SH-SY5Y (cell line): ENCODE measurements at regions not wholly inside any gene's neighbourhood (a gene's known extent, or its start where the extent isn't known, plus 50 kb on each side); places are given as distances from the start of the nearest gene placed in this dataset.

Source experiments
- GATA2 ChIP-seq: IDR thresholded peaks from 2 replicates; pipeline ENCODE4 v1.6.1; 2011; ENCODE audit warnings: mild to moderate bottlenecking, low read depth, low read length
- GATA3 ChIP-seq: IDR thresholded peaks from 2 replicates; pipeline ENCODE4 v1.6.1; 2011; ENCODE audit warnings: low read depth, mild to moderate bottlenecking, low read length, moderate library complexity

GRCh38 chr2:128745946-128746345 lies 427.3 kb upstream of the HS6ST1 start:
- TF ChIP-seq GATA2, result no peak
- no peak for TF ChIP-seq GATA3

- TF ChIP-seq GATA3 (no peak), GATA2 (no peak)
Measured at GRCh38 chr2:128746356-128746755, 427.7 kb upstream of the HS6ST1 start.

DNA sequence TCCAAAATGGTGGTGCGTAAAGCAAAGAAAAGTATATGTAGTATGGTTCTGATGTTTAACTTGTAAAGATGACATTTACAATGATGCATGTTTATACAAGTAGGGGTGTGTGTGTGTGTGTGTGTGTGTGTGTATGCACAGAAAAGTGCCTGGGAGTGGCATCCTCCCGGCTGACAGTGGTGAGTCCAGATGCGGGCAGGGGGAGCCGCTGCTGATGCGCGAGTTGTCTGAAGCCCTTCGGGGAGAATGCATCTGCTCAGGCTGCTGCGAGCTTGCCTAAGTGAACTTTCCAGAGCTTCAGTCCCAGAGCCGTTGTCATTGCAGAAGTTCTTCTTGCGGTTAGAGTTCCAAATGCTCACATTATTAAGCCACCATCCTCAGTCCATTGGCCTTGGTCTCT lies 429.7 kb upstream of the HS6ST1 start:
- TF ChIP-seq GATA2 (no peak), GATA3 (no peak)

DNA sequence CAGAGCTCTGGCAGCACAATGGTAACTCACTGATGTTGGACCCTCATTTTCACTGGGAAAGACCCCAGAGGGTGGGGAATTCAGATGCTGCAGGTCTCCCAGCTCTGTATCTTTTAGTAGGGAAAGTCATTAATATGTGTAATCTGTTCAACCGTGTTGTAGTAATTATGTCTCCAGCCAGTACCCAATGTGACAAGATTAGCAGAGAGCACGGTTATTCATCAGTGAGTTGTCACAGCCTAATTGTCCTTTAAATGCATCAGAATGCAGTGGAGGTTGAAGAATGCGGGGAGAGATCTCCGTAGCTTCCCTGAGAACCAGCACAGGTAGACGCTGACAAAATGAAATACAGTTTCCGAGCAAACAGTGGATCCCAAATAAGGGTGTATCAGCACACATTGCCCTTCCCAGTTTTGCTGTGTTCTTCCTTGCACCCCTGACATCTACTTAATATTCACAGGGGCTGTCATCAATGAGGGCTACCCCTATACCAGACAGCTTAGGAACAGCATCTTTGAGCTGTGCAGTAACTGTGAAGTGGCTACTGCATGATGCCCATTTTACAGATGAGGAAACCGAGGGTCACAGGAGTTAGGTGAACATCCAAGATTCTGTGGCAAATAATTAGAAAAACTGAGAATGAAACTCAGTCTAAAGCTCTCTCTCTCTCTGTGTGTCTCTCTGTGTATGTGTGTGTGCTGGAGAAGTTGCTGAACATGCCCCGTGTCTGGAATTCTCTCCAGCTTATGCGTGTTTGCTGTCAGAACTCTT lies 430.4 kb upstream of the HS6ST1 start:
- TF ChIP-seq GATA2, result no peak
- TF ChIP-seq GATA3, result no peak

- TF ChIP-seq GATA3 (no peak), GATA2 (no peak)
Measured at GRCh38 chr2:128750328-128751165, 431.9 kb upstream of the HS6ST1 start.

DNA sequence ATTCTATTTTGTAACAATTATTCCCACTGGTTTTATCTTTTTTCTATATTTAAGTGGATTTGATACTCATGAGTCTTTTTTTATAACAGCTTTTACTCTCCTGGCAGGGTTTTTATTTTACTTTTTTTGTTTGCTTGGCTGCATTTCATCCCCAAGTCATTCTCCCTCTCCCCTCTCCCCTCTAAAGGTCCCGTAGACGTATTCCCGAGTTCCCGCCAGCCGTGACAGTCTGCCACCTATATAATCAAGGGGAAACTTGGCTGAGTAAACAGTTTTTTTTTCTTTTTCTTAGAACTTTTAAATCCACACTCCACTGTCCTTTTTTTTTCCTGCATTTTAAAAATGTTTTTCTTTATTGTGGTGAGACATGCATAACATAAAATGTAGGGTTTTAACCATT lies 433.1 kb upstream of the HS6ST1 start:
- TF ChIP-seq GATA2 (no peak), GATA3 (no peak)

DNA sequence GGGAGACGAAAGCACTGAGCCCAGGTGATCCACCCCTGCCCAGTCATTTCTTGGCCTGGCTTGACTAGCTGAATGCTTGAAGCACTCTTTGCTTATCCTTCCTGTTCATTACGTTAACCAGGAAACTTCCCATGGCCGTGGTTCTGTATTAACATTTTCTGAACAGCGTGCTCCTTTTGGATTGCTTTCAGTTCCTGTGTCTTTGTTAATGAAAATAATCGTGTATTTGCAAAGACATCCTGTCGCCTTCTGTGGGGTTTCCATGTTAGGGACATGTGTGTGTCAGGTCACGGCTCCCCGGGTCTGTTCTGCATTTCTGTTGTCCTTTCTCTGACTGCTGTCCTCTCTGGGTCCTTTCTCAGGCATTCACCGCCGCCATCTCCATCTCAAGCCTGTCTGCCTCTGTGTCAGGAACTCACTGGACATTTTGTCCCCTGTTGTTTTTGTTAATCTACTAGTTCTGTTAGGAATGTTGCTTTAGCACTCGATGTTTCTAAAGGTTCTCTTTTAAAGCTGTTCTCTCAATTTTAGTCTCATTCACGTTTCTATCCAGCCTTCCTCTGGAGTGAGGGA lies 434.1 kb upstream of the HS6ST1 start:
- TF ChIP-seq GATA3 (no peak), GATA2 (no peak)

GRCh38 chr2:128753321-128753720 lies 434.7 kb upstream of the HS6ST1 start:
- no peak for TF ChIP-seq GATA2
- no peak for TF ChIP-seq GATA3

DNA sequence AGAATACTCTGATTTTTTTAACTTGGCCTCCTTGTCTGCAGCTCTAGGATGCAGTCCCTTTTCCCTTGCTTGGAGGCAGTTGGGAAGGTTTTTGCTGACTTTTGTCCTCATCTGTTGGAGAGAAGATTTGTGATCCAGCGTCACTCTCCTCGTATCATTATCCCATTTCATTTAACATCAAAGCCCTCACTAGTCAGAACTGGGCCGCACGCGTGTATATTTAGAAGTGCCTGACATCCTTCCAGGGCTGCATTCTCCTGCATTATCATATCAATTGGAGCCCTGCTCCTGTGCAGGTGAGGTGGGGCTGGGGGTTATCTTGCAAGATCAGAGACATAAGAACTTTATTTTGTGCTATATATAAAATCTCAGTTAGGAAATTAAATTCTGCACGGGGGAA lies 435.1 kb upstream of the HS6ST1 start:
- TF ChIP-seq GATA3 (no peak), GATA2 (no peak)

- no peak for TF ChIP-seq GATA3
- TF ChIP-seq GATA2, result no peak
Measured at GRCh38 chr2:128754246-128754724, 435.6 kb upstream of the HS6ST1 start.

DNA sequence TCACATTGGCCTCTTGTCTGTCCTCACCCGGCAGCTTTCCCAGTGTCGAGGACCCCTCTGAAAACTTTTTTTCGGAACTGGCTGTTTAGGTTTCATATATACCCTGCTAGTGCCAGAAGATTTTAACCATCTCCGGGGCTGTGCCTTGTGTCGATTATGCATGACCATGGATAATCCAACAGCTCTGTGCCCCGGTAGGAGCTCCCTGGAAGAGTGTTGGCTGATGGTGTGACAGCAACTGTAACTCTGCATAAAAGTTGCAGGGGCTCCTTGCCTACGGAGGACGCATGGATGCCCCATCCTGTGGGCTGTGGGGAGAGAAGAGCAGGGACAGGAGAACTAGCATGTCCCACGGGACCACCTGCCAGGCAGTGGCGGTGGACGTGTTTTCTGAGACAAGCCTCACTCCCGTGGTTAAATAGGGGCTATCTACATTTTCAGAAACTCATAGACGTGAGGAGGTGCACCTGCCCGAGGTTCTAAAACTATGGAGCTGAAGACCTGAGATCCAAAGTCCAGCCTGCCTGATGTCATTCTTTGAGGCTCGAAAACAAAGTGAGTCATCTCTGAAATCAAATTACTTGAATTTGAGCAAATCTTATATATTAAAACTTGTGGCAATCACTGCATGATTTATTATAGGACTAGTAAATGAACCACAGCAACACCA lies 437.2 kb upstream of the HS6ST1 start:
- TF ChIP-seq GATA2, result no peak
- TF ChIP-seq GATA3, result no peak

- TF ChIP-seq GATA2, result no peak
- no peak for TF ChIP-seq GATA3
Measured at GRCh38 chr2:128756365-128756717, 437.7 kb upstream of the HS6ST1 start.

DNA sequence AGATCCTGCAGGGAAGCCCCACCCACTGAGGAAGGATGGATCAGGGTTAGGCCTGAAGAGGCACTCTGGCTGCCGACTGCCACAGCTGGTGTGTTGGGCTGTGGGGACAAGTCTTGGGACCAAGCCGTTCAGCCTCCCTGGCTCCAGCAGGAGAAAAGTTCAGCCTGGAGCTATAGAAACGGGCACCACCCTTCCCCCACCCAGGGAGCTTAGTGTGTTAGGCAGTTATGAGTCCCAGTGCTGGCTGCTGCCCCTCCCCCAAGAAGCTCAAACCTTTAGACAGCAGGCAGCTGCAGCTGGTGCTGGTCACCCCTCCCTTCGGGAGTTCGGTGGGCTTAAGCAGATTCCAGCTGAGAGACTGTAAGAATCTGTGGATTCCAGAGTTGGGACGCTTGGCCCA lies 447.1 kb upstream of the HS6ST1 start:
- TF ChIP-seq GATA2 (no peak), GATA3 (no peak)

DNA sequence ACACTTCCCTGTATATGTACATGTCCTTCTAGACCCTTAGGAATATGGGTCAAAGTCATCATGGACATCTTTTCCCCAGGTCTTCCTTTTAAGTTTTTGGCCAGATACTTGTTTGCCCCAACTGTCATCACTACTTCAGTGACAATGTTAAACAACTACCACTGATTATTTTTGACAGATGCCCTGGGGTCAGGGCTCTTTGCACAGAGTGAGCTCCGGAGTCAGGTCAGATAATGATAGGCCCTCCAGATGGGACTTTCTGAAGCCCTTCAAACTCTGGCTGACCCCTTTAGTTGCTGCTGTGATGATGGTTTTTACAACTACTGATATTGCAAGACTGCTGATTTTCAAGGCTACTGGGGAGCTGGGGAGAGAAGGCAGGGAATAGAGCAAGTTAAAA lies 449.4 kb upstream of the HS6ST1 start:
- no peak for TF ChIP-seq GATA2
- TF ChIP-seq GATA3, result no peak
